Ovary (tissue), 3 donors: ENCODE measurements at regions not wholly inside any gene's neighbourhood (a gene's known extent, or its start where the extent isn't known, plus 50 kb on each side); places are given as distances from the start of the nearest gene placed in this dataset.

ENCODE experiments used
- POLR2A ChIP-seq: fragments of 450-650 bp; IDR thresholded peaks from one replicate; pipeline ENCODE4 v1.6.1; 2017; ENCODE audit warnings: antibody characterized with exemption, mild to moderate bottlenecking, moderate library complexity
- TF ChIP-seq, protein P1 (sequence below), 3 donors: fragments of 450-650 bp in 2 of 3; fragments of 200-600 bp in 1 of 3; IDR thresholded peaks; one replicate each; pipeline versions ENCODE4 v1.5.1 to v1.8.0; 2016 to 2022; ENCODE audit warnings: antibody characterized with exemption in 3 of 3, mild to moderate bottlenecking in 1 of 3
- donor health status: DM: no; HTN: no; CAD: no.

DNA sequence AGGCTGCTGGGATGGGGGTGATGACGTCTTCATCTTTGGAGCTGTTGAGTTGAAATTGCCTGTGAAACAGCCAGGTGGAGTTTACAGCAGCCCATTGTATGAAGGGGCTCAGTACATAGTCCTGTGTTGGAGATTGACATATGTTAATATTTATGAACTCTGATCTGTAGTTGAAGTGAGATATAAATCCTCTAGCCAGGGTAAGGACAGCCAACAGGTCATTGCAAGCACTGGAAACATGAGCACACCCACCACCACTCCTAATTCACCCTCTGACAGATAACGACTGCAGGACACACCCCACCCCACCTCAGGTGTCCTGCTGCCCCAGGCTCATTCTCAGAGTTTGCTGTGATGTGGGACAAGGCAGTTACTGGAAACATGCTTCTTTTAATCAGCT, 112.4 kb upstream of the TRIB2 start:
- TF ChIP-seq POLR2A = no peak
- TF ChIP-seq, protein P1, sequence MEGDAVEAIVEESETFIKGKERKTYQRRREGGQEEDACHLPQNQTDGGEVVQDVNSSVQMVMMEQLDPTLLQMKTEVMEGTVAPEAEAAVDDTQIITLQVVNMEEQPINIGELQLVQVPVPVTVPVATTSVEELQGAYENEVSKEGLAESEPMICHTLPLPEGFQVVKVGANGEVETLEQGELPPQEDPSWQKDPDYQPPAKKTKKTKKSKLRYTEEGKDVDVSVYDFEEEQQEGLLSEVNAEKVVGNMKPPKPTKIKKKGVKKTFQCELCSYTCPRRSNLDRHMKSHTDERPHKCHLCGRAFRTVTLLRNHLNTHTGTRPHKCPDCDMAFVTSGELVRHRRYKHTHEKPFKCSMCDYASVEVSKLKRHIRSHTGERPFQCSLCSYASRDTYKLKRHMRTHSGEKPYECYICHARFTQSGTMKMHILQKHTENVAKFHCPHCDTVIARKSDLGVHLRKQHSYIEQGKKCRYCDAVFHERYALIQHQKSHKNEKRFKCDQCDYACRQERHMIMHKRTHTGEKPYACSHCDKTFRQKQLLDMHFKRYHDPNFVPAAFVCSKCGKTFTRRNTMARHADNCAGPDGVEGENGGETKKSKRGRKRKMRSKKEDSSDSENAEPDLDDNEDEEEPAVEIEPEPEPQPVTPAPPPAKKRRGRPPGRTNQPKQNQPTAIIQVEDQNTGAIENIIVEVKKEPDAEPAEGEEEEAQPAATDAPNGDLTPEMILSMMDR (IDR thresholded peaks at IDR 0.05) = no peak
